Heart left ventricle (tissue), 13 donors: ENCODE measurements at regions not wholly inside any gene's neighbourhood (a gene's known extent, or its start where the extent isn't known, plus 50 kb on each side); places are given as distances from the start of the nearest gene placed in this dataset.

Experiments used
- CTCF ChIP-seq, 12 donors: fragments of 200-600 bp; sonication (generic) in 4 of 12; IDR thresholded peaks; one replicate each; pipeline versions ENCODE4 v1.5.0 to v1.8.0; 2018 to 2022; ENCODE audit warnings: antibody characterized with exemption in 12 of 12, mild to moderate bottlenecking in 5 of 12
- POLR2A ChIP-seq, 2 donors: fragments of 450-650 bp; IDR thresholded peaks; one replicate each; pipeline ENCODE4 v1.6.1; 2017; ENCODE audit warnings: antibody characterized with exemption in 2 of 2, mild to moderate bottlenecking in 2 of 2, moderate library complexity in 2 of 2
- donor health status: ischemic (EF 13 %, LVEDD 7.1; RV severe dilation, severe dysfunction).
- donor health status: DM: no; HTN: yes; CAD: no.
- donor health status: DM: no; HTN: no; CAD: no.
- donor health status: ischemic (EF 25% LVEDD 6.9; RV normal size, moderate dysfunction).
- donor health status: ischemic (EF 25% LVEDD 5.7; RV mildly dilated, moderate dysfunction).
- donor health status: ischemic (EF 35%, LVEDD 5.7; RV mildly dilated, moderate dysfunction).
- donor health status: nonischemic (EF 11% LVEDD 7.7; RV severe dilation, severe dysfunction).
- donor health status: DM: yes; HTN: yes; CAD: no.
- donor health status: PGD.
- donor health status: ischemic (EF 29% LVEDD 5.4; RV normal size, mild dysfunction).
- donor health status: nonischemic (EF 23%, LVEDD 6.1; RV moderate dilation, normal function).

- TF ChIP-seq CTCF (IDR thresholded peaks at IDR 0.05): no peak
- TF ChIP-seq POLR2A (IDR thresholded peaks at IDR 0.05): no peak
Observed at GRCh38 chr11:116384407-116384806, 388.4 kb downstream of the BUD13 start.
